ENCODE measurements at regions not wholly inside any gene's neighbourhood (a gene's known extent, or its start where the extent isn't known, plus 50 kb on each side); places are given as distances from the start of the nearest gene placed in this dataset.

GRCh38 chr11:92558323-92558722 lies 333.7 kb downstream of the FAT3 start:
- no peak overlapping the region for H3K27ac ChIP-seq (ENCODE audit: low read depth, low read length)
- no peaks in the 10 kb centered on the region for H3K36me3 ChIP-seq (ENCODE audit: control insufficient read depth in 1 of 2, insufficient read depth in 2 of 2, low read length in 2 of 2)
- H3K27me3 ChIP-seq (ENCODE audit: insufficient read depth, low read length): no peaks in the 10 kb centered on the region
- H3K9me3 ChIP-seq (ENCODE audit: insufficient read depth, low read depth, low read length): no peaks in the 10 kb centered on the region
- no peak overlapping the region for H3K18ac ChIP-seq (ENCODE audit: low read length)
- H2BK120ac ChIP-seq (ENCODE audit: insufficient read depth, low read length, poor library complexity): no peak overlapping the region
- no peak overlapping the region for H2BK5ac ChIP-seq (ENCODE audit: low read depth, low read length, poor library complexity)
- no peaks in the 10 kb centered on the region for H3K79me1 ChIP-seq (ENCODE audit: low read length)
- H3K4me3 ChIP-seq (ENCODE audit: low read depth, low read length): no peak overlapping the region
- no peak overlapping the region for H2AFZ ChIP-seq (ENCODE audit: insufficient read depth, low read length, poor library complexity)
- H3K4ac ChIP-seq (ENCODE audit: low read depth, low read length): no peak overlapping the region
- no peak overlapping the region for H4K8ac ChIP-seq (ENCODE audit: low read depth, low read length)
- no CpG with 5 or more reads among the region's 3 CpGs for WGBS (ENCODE audit: extremely low coverage, insufficient coverage, insufficient read length)
- no peak for DNase-seq
- no peaks in the 10 kb centered on the region for H3K4me1 ChIP-seq (ENCODE audit: control insufficient read depth in 1 of 2, insufficient read depth in 2 of 2, low read length in 2 of 2)
- H4K12ac ChIP-seq (ENCODE audit: low read depth, low read length): no peak overlapping the region
- H3K14ac ChIP-seq (ENCODE audit: low read length): no peak overlapping the region
- no peak overlapping the region for H3K23ac ChIP-seq (ENCODE audit: low read length)
- no peak overlapping the region for H2BK12ac ChIP-seq (ENCODE audit: low read length)
- H3K4me2 ChIP-seq (ENCODE audit: low read length): no peak overlapping the region
- H3K79me2 ChIP-seq (ENCODE audit: control insufficient read depth, insufficient read depth, low read length, poor library complexity): no peaks in the 10 kb centered on the region
- no peak overlapping the region for H4K91ac ChIP-seq (ENCODE audit: low read depth, low read length)
- no peak overlapping the region for H3K9ac ChIP-seq (ENCODE audit: low read length)
- H2AK5ac ChIP-seq (ENCODE audit: low read length): no peak overlapping the region

GRCh38 chr11:92569726-92570125 lies 345.1 kb downstream of the FAT3 start:
- Histone ChIP-seq H3K14ac (ENCODE audit: low read length) (no peak overlapping the region), H3K23ac (ENCODE audit: low read length) (no peak overlapping the region), H2BK12ac (ENCODE audit: low read length) (no peak overlapping the region), H4K12ac (ENCODE audit: low read depth, low read length) (no peak overlapping the region), H3K27me3 (ENCODE audit: insufficient read depth, low read length) (no peaks in the 10 kb centered on the region), H3K4me2 (ENCODE audit: low read length) (no peak overlapping the region), H3K9me3 (ENCODE audit: insufficient read depth, low read depth, low read length) (no peaks in the 10 kb centered on the region), H3K79me2 (ENCODE audit: control insufficient read depth, insufficient read depth, low read length, poor library complexity) (no peaks in the 10 kb centered on the region), H2BK120ac (ENCODE audit: insufficient read depth, low read length, poor library complexity) (no peak overlapping the region), H2AFZ (ENCODE audit: insufficient read depth, low read length, poor library complexity) (no peak overlapping the region), H3K4me3 (ENCODE audit: low read depth, low read length) (no peak overlapping the region), H3K27ac (ENCODE audit: low read depth, low read length) (no peak overlapping the region), H4K8ac (ENCODE audit: low read depth, low read length) (no peak overlapping the region), H3K36me3 (ENCODE audit: control insufficient read depth in 1 of 2, insufficient read depth in 2 of 2, low read length in 2 of 2) (no peaks in the 10 kb centered on the region), H3K18ac (ENCODE audit: low read length) (no peak overlapping the region), H2AK5ac (ENCODE audit: low read length) (no peak overlapping the region), H2BK5ac (ENCODE audit: low read depth, low read length, poor library complexity) (no peak overlapping the region), H3K9ac (ENCODE audit: low read length) (no peak overlapping the region), H4K91ac (ENCODE audit: low read depth, low read length) (no peak overlapping the region), H3K79me1 (ENCODE audit: low read length) (no peaks in the 10 kb centered on the region), H3K4me1 (ENCODE audit: control insufficient read depth in 1 of 2, insufficient read depth in 2 of 2, low read length in 2 of 2) (no peaks in the 10 kb centered on the region), H3K4ac (ENCODE audit: low read depth, low read length) (no peak overlapping the region)
- DNase-seq: no peak
- WGBS (ENCODE audit: extremely low coverage, insufficient coverage, insufficient read length): no CpG with 5 or more reads among the region's 1 CpG

GRCh38 chr11:92572559-92572958 lies 347.9 kb downstream of the FAT3 start:
- no peak overlapping the region for H2BK5ac ChIP-seq (ENCODE audit: low read depth, low read length, poor library complexity)
- no peak overlapping the region for H3K4me3 ChIP-seq (ENCODE audit: low read depth, low read length)
- no CpG with 5 or more reads among the region's 1 CpG for WGBS (ENCODE audit: extremely low coverage, insufficient coverage, insufficient read length)

GRCh38 chr11:92576315-92576714 lies 351.7 kb downstream of the FAT3 start:
- Histone ChIP-seq H3K9me3 (ENCODE audit: insufficient read depth, low read depth, low read length) (no peaks in the 10 kb centered on the region), H2BK5ac (ENCODE audit: low read depth, low read length, poor library complexity) (no peak overlapping the region), H3K27ac (ENCODE audit: low read depth, low read length) (no peak overlapping the region), H3K79me2 (ENCODE audit: control insufficient read depth, insufficient read depth, low read length, poor library complexity) (no peaks in the 10 kb centered on the region), H4K8ac (ENCODE audit: low read depth, low read length) (no peak overlapping the region), H3K27me3 (ENCODE audit: insufficient read depth, low read length) (no peaks in the 10 kb centered on the region), H3K14ac (ENCODE audit: low read length) (no peak overlapping the region), H3K23ac (ENCODE audit: low read length) (no peak overlapping the region), H3K4me3 (ENCODE audit: low read depth, low read length) (no peak overlapping the region), H3K18ac (ENCODE audit: low read length) (no peak overlapping the region), H3K4me2 (ENCODE audit: low read length) (no peak overlapping the region), H2AK5ac (ENCODE audit: low read length) (no peak overlapping the region), H4K91ac (ENCODE audit: low read depth, low read length) (no peak overlapping the region), H2BK12ac (ENCODE audit: low read length) (no peak overlapping the region), H4K12ac (ENCODE audit: low read depth, low read length) (no peak overlapping the region), H3K79me1 (ENCODE audit: low read length) (no peaks in the 10 kb centered on the region), H2AFZ (ENCODE audit: insufficient read depth, low read length, poor library complexity) (no peak overlapping the region), H3K9ac (ENCODE audit: low read length) (no peak overlapping the region), H3K36me3 (ENCODE audit: control insufficient read depth in 1 of 2, insufficient read depth in 2 of 2, low read length in 2 of 2) (no peaks in the 10 kb centered on the region), H3K4me1 (ENCODE audit: control insufficient read depth in 1 of 2, insufficient read depth in 2 of 2, low read length in 2 of 2) (no peaks in the 10 kb centered on the region), H3K4ac (ENCODE audit: low read depth, low read length) (no peak overlapping the region), H2BK120ac (ENCODE audit: insufficient read depth, low read length, poor library complexity) (no peak overlapping the region)
- no CpG with 5 or more reads among the region's 3 CpGs for WGBS (ENCODE audit: extremely low coverage, insufficient coverage, insufficient read length)
- no peak for DNase-seq

More at GRCh38 chr11:92572559-92572958, 347.9 kb downstream of the FAT3 start:
- Histone ChIP-seq H4K91ac (ENCODE audit: low read depth, low read length) (no peak overlapping the region), H4K12ac (ENCODE audit: low read depth, low read length) (no peak overlapping the region), H4K8ac (ENCODE audit: low read depth, low read length) (no peak overlapping the region), H2AK5ac (ENCODE audit: low read length) (no peak overlapping the region), H3K18ac (ENCODE audit: low read length) (no peak overlapping the region), H2BK12ac (ENCODE audit: low read length) (no peak overlapping the region), H3K4me1 (ENCODE audit: control insufficient read depth in 1 of 2, insufficient read depth in 2 of 2, low read length in 2 of 2) (no peaks in the 10 kb centered on the region), H3K9me3 (ENCODE audit: insufficient read depth, low read depth, low read length) (no peaks in the 10 kb centered on the region), H2BK120ac (ENCODE audit: insufficient read depth, low read length, poor library complexity) (no peak overlapping the region), H3K4me2 (ENCODE audit: low read length) (no peak overlapping the region), H3K36me3 (ENCODE audit: control insufficient read depth in 1 of 2, insufficient read depth in 2 of 2, low read length in 2 of 2) (no peaks in the 10 kb centered on the region), H3K23ac (ENCODE audit: low read length) (no peak overlapping the region), H3K14ac (ENCODE audit: low read length) (no peak overlapping the region), H3K4ac (ENCODE audit: low read depth, low read length) (no peak overlapping the region), H3K9ac (ENCODE audit: low read length) (no peak overlapping the region), H3K79me2 (ENCODE audit: control insufficient read depth, insufficient read depth, low read length, poor library complexity) (no peaks in the 10 kb centered on the region), H3K27ac (ENCODE audit: low read depth, low read length) (no peak overlapping the region), H3K79me1 (ENCODE audit: low read length) (no peaks in the 10 kb centered on the region), H2AFZ (ENCODE audit: insufficient read depth, low read length, poor library complexity) (no peak overlapping the region), H3K27me3 (ENCODE audit: insufficient read depth, low read length) (no peaks in the 10 kb centered on the region)
- no peak for DNase-seq

All from trophoblast cell (in vitro differentiated cells and primary cell).